ENCODE measurements at regions not wholly inside any gene's neighbourhood (a gene's known extent, or its start where the extent isn't known, plus 50 kb on each side); places are given as distances from the start of the nearest gene placed in this dataset.
"Not testable (repeated sequence)": the region's sequence is repeated elsewhere in the genome, so short reads cannot be mapped to it uniquely, and the experiment has no call there.

GRCh38 chr11:44361813-44362212, 51.9 kb upstream of the ALX4 start:
- H3K36me3 Mint-ChIP-seq: no peaks in the 10 kb centered on the region
- peaks cover 3% of the 10 kb centered on the region for H3K27me3 Mint-ChIP-seq
- no peaks in the 10 kb centered on the region for H3K9me3 Mint-ChIP-seq
- no peaks in the 10 kb centered on the region for H3K4me1 Mint-ChIP-seq
- no peak overlapping the region for H3K27ac Mint-ChIP-seq
- no peak overlapping the region for H3K4me3 Mint-ChIP-seq

DNA sequence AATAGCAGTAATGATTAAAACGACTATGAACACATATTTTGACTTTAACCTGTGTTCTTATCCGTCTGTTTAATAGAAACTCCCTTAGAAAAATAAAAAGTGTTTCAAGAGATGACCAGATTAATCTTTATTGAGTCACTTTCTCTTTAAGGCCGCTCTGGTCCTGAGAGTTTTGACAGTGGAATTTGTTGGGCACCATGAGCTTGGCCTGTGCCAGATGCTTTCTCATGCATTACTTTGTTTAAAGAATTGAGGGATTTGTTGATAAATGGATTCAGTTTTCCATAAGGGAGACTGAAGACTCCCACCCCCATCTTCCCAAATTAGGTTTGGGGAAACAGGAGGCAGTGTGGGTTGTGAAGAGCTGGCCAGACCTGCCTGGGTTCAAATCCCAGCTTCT, 53.2 kb upstream of the ALX4 start:
- Mint-ChIP-seq H3K27me3 (peaks cover 6% of the 10 kb centered on the region), H3K36me3 (no peaks in the 10 kb centered on the region), H3K9me3 (no peaks in the 10 kb centered on the region), H3K4me3 (no peak overlapping the region), H3K27ac (no peak overlapping the region), H3K4me1 (no peaks in the 10 kb centered on the region)

DNA sequence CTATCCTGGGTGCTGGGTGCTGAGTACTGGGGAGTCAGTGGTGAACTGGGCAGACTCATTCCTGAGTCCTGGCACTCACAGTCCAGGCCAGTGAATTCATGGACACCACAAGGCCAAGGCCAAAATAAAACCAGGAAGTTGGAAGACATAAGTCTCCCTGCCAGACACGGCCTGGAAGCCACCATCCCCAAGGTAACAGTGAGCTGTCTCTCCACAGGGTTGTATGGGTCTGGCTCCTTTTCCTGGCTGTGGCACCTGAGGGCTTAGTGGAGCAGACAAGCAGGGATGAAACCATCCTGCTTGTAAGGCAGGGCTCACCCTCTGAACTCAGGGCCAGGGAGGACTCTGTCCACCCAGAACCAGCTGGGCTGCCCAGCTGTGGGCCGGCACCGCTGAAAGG, 54.7 kb upstream of the ALX4 start:
- Mint-ChIP-seq H3K4me1 (no peaks in the 10 kb centered on the region), H3K9me3 (no peaks in the 10 kb centered on the region), H3K27me3 (peaks cover 9% of the 10 kb centered on the region), H3K4me3 (no peak overlapping the region), H3K36me3 (no peaks in the 10 kb centered on the region), H3K27ac (no peak overlapping the region)

DNA sequence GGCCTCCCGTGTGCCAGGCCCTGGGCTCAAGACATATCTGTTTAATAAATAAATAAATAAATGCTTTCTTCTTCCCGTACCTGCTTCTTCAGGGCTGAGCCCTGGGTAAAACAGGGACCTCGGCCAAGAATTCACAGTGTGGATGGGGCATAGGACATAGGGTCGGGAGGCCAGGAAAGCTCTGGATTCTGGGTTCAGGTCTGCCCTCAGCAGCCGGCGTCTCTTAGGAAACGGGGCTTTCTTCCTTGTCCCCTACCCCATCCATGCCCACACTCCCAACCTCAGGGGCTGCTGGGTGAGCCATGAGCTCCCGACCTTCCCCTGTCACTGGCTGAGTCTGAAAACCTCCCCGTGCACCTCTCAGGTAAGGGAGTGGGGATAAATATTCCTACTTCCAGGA, 55.7 kb upstream of the ALX4 start:
- no peaks in the 10 kb centered on the region for H3K9me3 Mint-ChIP-seq
- H3K36me3 Mint-ChIP-seq: no peaks in the 10 kb centered on the region
- H3K4me1 Mint-ChIP-seq: no peaks in the 10 kb centered on the region
- H3K27me3 Mint-ChIP-seq: peaks cover 9% of the 10 kb centered on the region
- H3K4me3 Mint-ChIP-seq: no peak overlapping the region
- no peak overlapping the region for H3K27ac Mint-ChIP-seq

DNA sequence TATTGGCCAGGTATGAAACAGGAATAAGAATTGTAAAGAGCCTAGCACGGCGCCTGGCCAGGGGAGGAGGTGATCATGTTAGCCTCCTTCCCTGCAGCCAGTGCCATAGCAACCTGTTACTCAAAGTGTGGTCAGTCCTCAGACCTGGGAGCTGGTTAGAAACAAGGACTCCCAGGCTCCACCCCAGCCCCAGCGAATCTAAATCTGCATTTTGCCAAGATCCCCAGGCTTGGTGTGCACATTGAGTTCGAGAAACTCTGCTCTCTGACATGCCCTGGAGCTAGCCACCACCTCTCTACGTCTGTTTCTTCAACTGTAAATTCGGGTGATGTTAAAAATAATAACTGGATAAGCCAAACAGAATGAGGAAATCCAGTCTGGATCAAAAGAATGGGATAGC, 56.1 kb upstream of the ALX4 start:
- Mint-ChIP-seq H3K27me3 (peaks cover 9% of the 10 kb centered on the region), H3K9me3 (peaks cover under 1% of the 10 kb centered on the region), H3K36me3 (no peaks in the 10 kb centered on the region), H3K27ac (no peak overlapping the region), H3K4me3 (no peak overlapping the region), H3K4me1 (no peaks in the 10 kb centered on the region)

- no peak overlapping the region for H3K4me3 Mint-ChIP-seq
- no peaks in the 10 kb centered on the region for H3K36me3 Mint-ChIP-seq
- peaks cover 4% of the 10 kb centered on the region for H3K9me3 Mint-ChIP-seq
- H3K27ac Mint-ChIP-seq: no peak overlapping the region
- H3K27me3 Mint-ChIP-seq: peaks cover 9% of the 10 kb centered on the region
- no peaks in the 10 kb centered on the region for H3K4me1 Mint-ChIP-seq
Observed at GRCh38 chr11:44366741-44367140, 56.8 kb upstream of the ALX4 start.

DNA sequence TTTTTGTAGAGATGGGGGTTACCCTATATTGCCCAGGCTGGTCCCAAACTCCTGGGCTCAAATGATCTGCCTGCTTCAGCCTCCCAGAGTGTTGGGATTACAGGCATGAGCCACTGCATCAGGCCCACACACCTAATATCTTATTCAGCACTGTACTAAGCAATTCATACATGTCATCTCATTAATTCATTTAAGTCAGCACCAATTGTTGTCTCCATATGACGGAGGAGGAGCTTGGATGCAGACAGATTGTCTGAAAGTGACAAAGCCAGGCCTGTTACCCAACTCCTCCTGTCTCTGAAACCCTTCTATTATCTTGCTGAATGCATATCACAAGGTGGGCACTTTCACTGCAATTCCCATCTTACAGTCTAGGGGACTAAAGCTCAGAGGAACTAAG, 57.5 kb upstream of the ALX4 start:
- Mint-ChIP-seq H3K4me3 (no peak overlapping the region), H3K27ac (no peak overlapping the region), H3K27me3 (peaks cover 9% of the 10 kb centered on the region), H3K9me3 (peaks cover 4% of the 10 kb centered on the region), H3K4me1 (no peaks in the 10 kb centered on the region), H3K36me3 (no peaks in the 10 kb centered on the region)

- Mint-ChIP-seq H3K27ac (no peak overlapping the region), H3K36me3 (no peaks in the 10 kb centered on the region), H3K9me3 (peaks cover 4% of the 10 kb centered on the region), H3K27me3 (peaks cover 9% of the 10 kb centered on the region), H3K4me3 (no peak overlapping the region), H3K4me1 (no peaks in the 10 kb centered on the region)
Observed at GRCh38 chr11:44368886-44369285, 58.9 kb upstream of the ALX4 start.

GRCh38 chr11:44371042-44371441, 61.1 kb upstream of the ALX4 start:
- not testable (repeated sequence) for H3K27me3 Mint-ChIP-seq, H3K4me1 Mint-ChIP-seq, H3K4me3 Mint-ChIP-seq, H3K27ac Mint-ChIP-seq, H3K9me3 Mint-ChIP-seq, H3K36me3 Mint-ChIP-seq

DNA sequence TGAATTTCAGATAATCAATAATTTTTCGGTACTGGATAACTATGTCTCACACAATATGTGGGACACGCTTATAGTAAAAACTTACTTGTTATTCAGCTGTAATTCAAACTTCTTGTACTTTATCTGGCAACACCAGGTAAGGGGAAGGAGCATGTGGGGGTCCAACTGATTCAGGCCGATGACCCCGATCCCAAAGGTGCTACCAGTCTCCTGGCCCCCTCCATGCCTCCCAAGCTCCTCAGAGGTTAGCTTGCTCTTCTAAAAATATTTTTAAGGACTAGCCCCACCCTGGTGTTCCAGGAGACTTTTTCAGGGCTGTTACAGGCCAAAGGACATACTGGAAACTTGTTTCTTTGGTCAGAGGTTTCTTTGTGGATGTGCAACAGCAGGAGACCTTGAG, 61.8 kb upstream of the ALX4 start:
- no peaks in the 10 kb centered on the region for H3K36me3 Mint-ChIP-seq
- no peak overlapping the region for H3K4me3 Mint-ChIP-seq
- no peak overlapping the region for H3K27ac Mint-ChIP-seq
- H3K4me1 Mint-ChIP-seq: no peaks in the 10 kb centered on the region
- peaks cover 7% of the 10 kb centered on the region for H3K27me3 Mint-ChIP-seq
- H3K9me3 Mint-ChIP-seq: peaks cover 4% of the 10 kb centered on the region

DNA sequence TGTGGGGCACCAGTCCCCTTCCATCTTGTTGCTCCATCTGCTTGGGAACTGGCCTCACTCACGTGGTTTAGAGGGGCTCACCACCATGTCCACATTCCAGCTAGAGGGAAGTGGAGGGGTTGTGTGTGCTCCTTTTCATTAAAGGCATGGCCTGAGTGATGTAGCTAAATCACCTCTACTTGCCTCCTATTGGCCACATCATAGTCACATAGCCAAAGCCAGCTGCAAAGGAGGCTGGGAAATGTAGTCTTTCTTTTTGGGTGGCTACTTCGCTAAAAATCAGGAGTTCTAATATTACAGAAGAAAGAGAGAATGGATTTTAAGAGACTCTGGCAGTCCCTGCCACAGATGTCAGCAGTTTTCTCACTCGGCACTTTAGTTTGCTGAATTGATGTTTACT, 63.0 kb upstream of the ALX4 start:
- H3K4me3 Mint-ChIP-seq: no peak overlapping the region

DNA sequence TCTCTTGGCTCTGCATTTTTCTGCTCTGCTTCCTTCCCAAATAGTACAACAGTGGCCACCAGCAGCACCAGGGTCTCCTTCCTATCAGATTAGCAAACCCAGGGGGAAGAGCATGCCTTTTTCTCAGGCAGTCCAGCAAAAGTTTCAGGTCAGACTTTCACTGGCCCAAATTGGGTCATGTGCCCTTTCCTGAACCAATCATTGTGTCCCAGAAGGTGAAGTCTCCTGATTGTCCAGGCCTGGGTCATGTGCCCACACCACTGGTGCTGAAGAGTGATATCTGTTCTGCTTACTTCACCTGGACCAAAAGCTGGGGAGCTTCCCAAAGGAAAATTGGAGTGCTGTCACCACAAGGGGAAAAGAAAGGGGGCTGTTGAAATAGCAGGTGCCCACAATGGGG, 64.1 kb upstream of the ALX4 start:
- no peaks in the 10 kb centered on the region for H3K27me3 Mint-ChIP-seq
- no peak overlapping the region for H3K4me3 Mint-ChIP-seq
- no peaks in the 10 kb centered on the region for H3K36me3 Mint-ChIP-seq
- no peaks in the 10 kb centered on the region for H3K4me1 Mint-ChIP-seq
- no peak overlapping the region for H3K27ac Mint-ChIP-seq
- H3K9me3 Mint-ChIP-seq: peaks cover 4% of the 10 kb centered on the region

More for the DNA sequence above, 63.0 kb upstream of the ALX4 start:
- Mint-ChIP-seq H3K27ac (no peak overlapping the region), H3K9me3 (peaks cover 4% of the 10 kb centered on the region), H3K4me1 (no peaks in the 10 kb centered on the region), H3K27me3 (peaks cover 3% of the 10 kb centered on the region), H3K36me3 (no peaks in the 10 kb centered on the region)

- H3K36me3 Mint-ChIP-seq: no peaks in the 10 kb centered on the region
- H3K4me1 Mint-ChIP-seq: no peaks in the 10 kb centered on the region
- peaks cover 2% of the 10 kb centered on the region for H3K27me3 Mint-ChIP-seq
- H3K4me3 Mint-ChIP-seq: no peak overlapping the region
- H3K9me3 Mint-ChIP-seq: no peaks in the 10 kb centered on the region
- H3K27ac Mint-ChIP-seq: no peak overlapping the region
Observed at GRCh38 chr11:44376423-44376822, 66.5 kb upstream of the ALX4 start.

- Mint-ChIP-seq H3K9me3 (no peaks in the 10 kb centered on the region), H3K4me3 (no peak overlapping the region), H3K4me1 (no peaks in the 10 kb centered on the region), H3K27ac (no peak overlapping the region), H3K36me3 (no peaks in the 10 kb centered on the region), H3K27me3 (peaks cover 4% of the 10 kb centered on the region)
Observed at GRCh38 chr11:44377121-44377520, 67.2 kb upstream of the ALX4 start.

DNA sequence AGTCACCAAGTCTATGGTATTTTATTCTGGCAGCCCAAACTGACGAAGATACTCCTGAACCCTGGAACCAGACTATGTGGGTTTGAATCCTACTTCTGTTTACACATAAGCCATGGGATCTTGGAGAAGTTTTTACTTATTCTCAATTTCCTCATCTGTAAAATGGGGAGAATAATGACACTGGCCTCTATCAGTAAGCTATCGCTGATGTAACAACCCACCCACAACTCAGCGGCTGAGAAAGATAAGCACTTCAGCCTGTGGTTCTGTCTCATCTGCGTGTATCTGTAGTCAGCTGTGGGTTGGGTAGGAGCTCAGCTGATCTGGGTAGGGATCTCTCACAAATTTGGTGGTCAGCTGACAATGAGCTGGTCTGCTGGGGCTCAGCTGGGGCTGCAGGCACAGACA, 68.0 kb upstream of the ALX4 start:
- H3K36me3 Mint-ChIP-seq: no peaks in the 10 kb centered on the region

GRCh38 chr11:44379141-44380008, 69.4 kb upstream of the ALX4 start:
- no peak overlapping the region for H3K27ac Mint-ChIP-seq
- H3K4me3 Mint-ChIP-seq: no peak overlapping the region
- H3K36me3 Mint-ChIP-seq: no peaks in the 10 kb centered on the region
- no peaks in the 10 kb centered on the region for H3K9me3 Mint-ChIP-seq
- H3K27me3 Mint-ChIP-seq: peaks cover 11% of the 10 kb centered on the region
- H3K4me1 Mint-ChIP-seq: no peaks in the 10 kb centered on the region

More for the DNA sequence above, 68.0 kb upstream of the ALX4 start:
- no peaks in the 10 kb centered on the region for H3K9me3 Mint-ChIP-seq
- H3K27me3 Mint-ChIP-seq: peaks cover 9% of the 10 kb centered on the region
- H3K4me1 Mint-ChIP-seq: no peaks in the 10 kb centered on the region
- H3K4me3 Mint-ChIP-seq: no peak overlapping the region
- H3K27ac Mint-ChIP-seq: no peak overlapping the region

DNA sequence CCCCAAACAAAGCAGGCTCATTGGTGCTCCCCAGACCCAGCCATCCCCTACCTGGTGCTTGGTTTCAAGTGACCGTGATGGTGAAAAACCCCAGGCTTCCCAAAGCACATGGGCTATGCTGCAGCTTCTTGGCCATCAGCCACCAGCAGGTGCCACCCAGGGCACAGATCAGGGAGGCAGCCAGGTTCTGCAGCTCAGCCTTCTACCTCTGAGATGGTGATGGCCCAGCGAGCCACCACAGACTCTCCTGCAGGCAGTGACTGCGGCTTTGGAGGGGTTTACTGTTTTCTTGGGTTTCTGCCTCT, 70.0 kb upstream of the ALX4 start:
- Mint-ChIP-seq H3K4me1 (no peaks in the 10 kb centered on the region), H3K9me3 (no peaks in the 10 kb centered on the region), H3K27me3 (peaks cover 11% of the 10 kb centered on the region), H3K4me3 (no peak overlapping the region), H3K36me3 (no peaks in the 10 kb centered on the region), H3K27ac (no peak overlapping the region)

Data from activated naive CD4-positive, alpha-beta T cell treated with anti-CD3 and anti-CD28 coated beads, Interleukin-2, amount 50 U/mL, for 24 hours (primary cell).